ENCODE measurements at regions not wholly inside any gene's neighbourhood (a gene's known extent, or its start where the extent isn't known, plus 50 kb on each side); places are given as distances from the start of the nearest gene placed in this dataset.

GRCh38 chr3:36221975-36222374 lies 158.3 kb upstream of the STAC start:
- TF ChIP-seq CTCF (IDR thresholded peaks at IDR 0.05) (no peak), POLR2A (IDR thresholded peaks at IDR 0.05) (no peak), EP300 (IDR thresholded peaks at IDR 0.05) (no peak)
- DNase-seq = no peak
- H3K27ac ChIP-seq = no peak overlapping the region
- H3K27me3 ChIP-seq = no peaks in the 10 kb centered on the region
- intact Hi-C loops (cut with DNase I) = loop anchor here in 1 of 4 donors (10.0 kb wide), 1 partner anchor 263 kb away; no protein-coding TSS in a partner anchor
- no peaks in the 10 kb centered on the region for H3K36me3 ChIP-seq
- H3K9me3 ChIP-seq = no peaks in the 10 kb centered on the region
- H3K4me3 ChIP-seq = no peak overlapping the region
- H3K4me1 ChIP-seq (ENCODE audit: insufficient read depth) = no peaks in the 10 kb centered on the region

GRCh38 chr3:36227980-36228379 lies 152.3 kb upstream of the STAC start:
- no peaks in the 10 kb centered on the region for H3K4me1 ChIP-seq (ENCODE audit: insufficient read depth)
- no peak for DNase-seq
- no peak overlapping the region for H3K4me3 ChIP-seq
- H3K27me3 ChIP-seq = no peaks in the 10 kb centered on the region
- no peaks in the 10 kb centered on the region for H3K36me3 ChIP-seq
- H3K27ac ChIP-seq = no peak overlapping the region
- intact Hi-C loops (cut with DNase I) = loop anchor here in 1 of 4 donors (10.0 kb wide), 1 partner anchor 257 kb away; no protein-coding TSS in a partner anchor
- TF ChIP-seq EP300 (IDR thresholded peaks at IDR 0.05) = no peak
- no peak for TF ChIP-seq CTCF (IDR thresholded peaks at IDR 0.05)
- no peak for TF ChIP-seq POLR2A (IDR thresholded peaks at IDR 0.05)
- 16 to 23% (median 17%) methylated on average over 4 of the region's 4 CpGs for WGBS, 3 donors
- H3K9me3 ChIP-seq = no peaks in the 10 kb centered on the region

GRCh38 chr3:36229496-36229895 lies 150.8 kb upstream of the STAC start:
- intact Hi-C loops (cut with DNase I) = loop anchor here in 1 of 4 donors (10.0 kb wide), 1 partner anchor 255 kb away; no protein-coding TSS in a partner anchor
- H3K4me3 ChIP-seq = no peak overlapping the region
- no peaks in the 10 kb centered on the region for H3K27me3 ChIP-seq
- TF ChIP-seq POLR2A (IDR thresholded peaks at IDR 0.05) (no peak), CTCF (IDR thresholded peaks at IDR 0.05) (no peak), EP300 (IDR thresholded peaks at IDR 0.05) (no peak)
- no peaks in the 10 kb centered on the region for H3K4me1 ChIP-seq (ENCODE audit: insufficient read depth)
- WGBS, 3 donors = 80 to 96% (median 88%) methylated on average over 1 of the region's 1 CpG
- no peak for DNase-seq
- H3K9me3 ChIP-seq = no peaks in the 10 kb centered on the region
- no peak overlapping the region for H3K27ac ChIP-seq
- H3K36me3 ChIP-seq = no peaks in the 10 kb centered on the region

GRCh38 chr3:36232797-36233489 lies 147.4 kb upstream of the STAC start:
- TF ChIP-seq POLR2A (IDR thresholded peaks at IDR 0.05) (no peak), EP300 (IDR thresholded peaks at IDR 0.05) (no peak), CTCF (IDR thresholded peaks at IDR 0.05) (no peak)
- no peaks in the 10 kb centered on the region for H3K36me3 ChIP-seq
- no peak for DNase-seq

More at GRCh38 chr3:36232797-36233489, 147.4 kb upstream of the STAC start:
- intact Hi-C loops (cut with DNase I) = no loop called here
- Histone ChIP-seq H3K9me3 (no peaks in the 10 kb centered on the region), H3K27ac (no peak overlapping the region), H3K4me1 (ENCODE audit: insufficient read depth) (no peaks in the 10 kb centered on the region), H3K4me3 (no peak overlapping the region), H3K27me3 (no peaks in the 10 kb centered on the region)
